ENCODE measurements at regions not wholly inside any gene's neighbourhood (a gene's known extent, or its start where the extent isn't known, plus 50 kb on each side); places are given as distances from the start of the nearest gene placed in this dataset.
A peak's percentile ranks its signal among the peaks of the same experiment; 100 is the strongest.

- no peak for DNase-seq
Measured at GRCh38 chr2:121902171-121902591, 146.7 kb downstream of the TSN start.

- DNase-seq = no peak
Measured at GRCh38 chr2:121902616-121903015, 147.2 kb downstream of the TSN start.

- DNase-seq = no peak
Measured at GRCh38 chr2:121903037-121903689, 147.7 kb downstream of the TSN start.

GRCh38 chr2:121904656-121905055, 149.2 kb downstream of the TSN start:
- no peak for DNase-seq

GRCh38 chr2:121905201-121905600, 149.8 kb downstream of the TSN start:
- no peak for DNase-seq

- DNase-seq = no peak
Measured at GRCh38 chr2:121906170-121906569, 150.7 kb downstream of the TSN start.

- no peak for DNase-seq
Measured at GRCh38 chr2:121907928-121908327, 152.5 kb downstream of the TSN start.

GRCh38 chr2:121910139-121910538, 154.7 kb downstream of the TSN start:
- DNase-seq = no peak

GRCh38 chr2:121911036-121911435, 155.6 kb downstream of the TSN start:
- no peak for DNase-seq

GRCh38 chr2:121917143-121917542, 161.7 kb downstream of the TSN start:
- no peak for DNase-seq

GRCh38 chr2:121918231-121918630, 162.8 kb downstream of the TSN start:
- no peak for DNase-seq

- DNase-seq = no peak
Measured at GRCh38 chr2:121919803-121920202, 164.4 kb downstream of the TSN start.

- DNase-seq = no peak
Measured at GRCh38 chr2:121925466-121925865, 170.0 kb downstream of the TSN start.

GRCh38 chr2:121943285-121943684, 187.8 kb downstream of the TSN start:
- DNase-seq = no peak

- no peak for DNase-seq
Measured at GRCh38 chr2:121944072-121944831, 188.8 kb downstream of the TSN start.

- no peak for DNase-seq
Measured at GRCh38 chr2:121947674-121948073, 192.2 kb downstream of the TSN start.

- no peak for DNase-seq
Measured at GRCh38 chr2:121949271-121949670, 193.8 kb downstream of the TSN start.

GRCh38 chr2:121955426-121955825, 200.0 kb downstream of the TSN start:
- DNase-seq = peak; percentile 56 to 58

GRCh38 chr2:121955872-121956271, 200.4 kb downstream of the TSN start:
- no peak for DNase-seq

- no peak for DNase-seq
Measured at GRCh38 chr2:121960251-121960650, 204.8 kb downstream of the TSN start.

- DNase-seq = no peak
Measured at GRCh38 chr2:121961761-121962160, 206.3 kb downstream of the TSN start.

GRCh38 chr2:121965661-121966060, 210.2 kb downstream of the TSN start:
- DNase-seq = no peak

GRCh38 chr2:121966663-121967062, 211.2 kb downstream of the TSN start:
- no peak for DNase-seq

- no peak for DNase-seq
Measured at GRCh38 chr2:121969166-121969565, 213.7 kb downstream of the TSN start.

All from NCI-H187 (cell line).